Endothelial cell of umbilical vein (primary cell): ENCODE measurements at regions not wholly inside any gene's neighbourhood (a gene's known extent, or its start where the extent isn't known, plus 50 kb on each side); places are given as distances from the start of the nearest gene placed in this dataset.

Experiments used
- CTCF ChIP-seq, 2 donors: IDR thresholded peaks; 1 replicate in 1 of 2; 2 replicates in 1 of 2; pipeline ENCODE4 v1.5.1; 2011; ENCODE audit warnings: low read length in 2 of 2, mild to moderate bottlenecking in 2 of 2, moderate library complexity in 2 of 2, control low read depth in 1 of 2, inconsistent platforms in 1 of 2, low read depth in 1 of 2; ENCODE audit not compliant: insufficient read depth in 1 of 2; ENCODE audit errors: extremely low read depth in 1 of 2
- MAX ChIP-seq: IDR thresholded peaks from 2 replicates; pipeline ENCODE4 v1.6.1; 2011; ENCODE audit not compliant: insufficient read depth, insufficient read length
- POLR2A ChIP-seq: IDR thresholded peaks from 2 replicates; pipeline ENCODE4 v1.6.1; 2012; ENCODE audit warnings: low read depth, mild to moderate bottlenecking, control low read depth, low read length

GRCh38 chr2:40020997-40021396, 241.9 kb upstream of the THUMPD2 start:
- TF ChIP-seq MAX, result no peak
- no peak for TF ChIP-seq POLR2A
- TF ChIP-seq CTCF (IDR thresholded peaks at IDR 0.05; ENCODE audit: extremely low read depth in 1 of 2, insufficient read depth in 1 of 2, low read depth in 1 of 2, low read length in 2 of 2), result no peak
